CD4-positive, alpha-beta T cell (primary cell): ENCODE measurements at regions not wholly inside any gene's neighbourhood (a gene's known extent, or its start where the extent isn't known, plus 50 kb on each side); places are given as distances from the start of the nearest gene placed in this dataset.

Experiments used
- ATAC-seq: fragments of 200-7000 bp; cut with Tn5 transposase; one replicate; pipeline ENCODE4 v1.10.0; 2022; ENCODE audit warnings: mild to moderate bottlenecking; ENCODE audit not compliant: poor library complexity
- CTCF ChIA-PET: fragments of 350-600 bp; sonication (Branson Sonifier 250); formaldehyde crosslinking; loops from one replicate; lab custom pipeline; 2021; ENCODE audit warnings: antibody characterized with exemption, inconsistent platforms; lab: Charles Lee
- POLR2A ChIA-PET: fragments of 350-600 bp; sonication (Branson Sonifier 250); formaldehyde crosslinking; loops from one replicate; lab custom pipeline; 2021; ENCODE audit warnings: antibody characterized with exemption, inconsistent platforms; lab: Charles Lee
- DNase-seq, 14 experiments: peaks; one replicate each; pipeline ENCODE4 v3.0.0-alpha.2; 2013 to 2020; ENCODE audit warnings: mixed read lengths in 2 of 14
- H3K27ac ChIP-seq, 2 donors: one replicate each; pipeline versions ENCODE4 v1.5.1 to v1.7.0; 2013; ENCODE audit warnings: low read length in 2 of 2, low read depth in 1 of 2, mild to moderate bottlenecking in 1 of 2
- H3K27me3 ChIP-seq, 2 experiments: 1 replicate in 1 of 2; 2 replicates in 1 of 2; pipeline versions ENCODE4 v1.6.1 to v1.7.0; 2013; ENCODE audit warnings: low read length in 2 of 2, control low read depth in 1 of 2, mild to moderate bottlenecking in 1 of 2, moderate library complexity in 1 of 2; ENCODE audit not compliant: insufficient read depth in 2 of 2, control insufficient read depth in 1 of 2
- H3K36me3 ChIP-seq: one replicate; pipeline ENCODE4 v1.6.1; 2013; ENCODE audit warnings: low read length, control low read depth; ENCODE audit not compliant: insufficient read depth
- H3K4me1 ChIP-seq: one replicate; pipeline ENCODE4 v1.6.1; 2013; ENCODE audit warnings: low read length, control low read depth; ENCODE audit not compliant: insufficient read depth
- H3K4me3 ChIP-seq: one replicate; pipeline ENCODE4 v1.5.1; 2013; ENCODE audit warnings: mild to moderate bottlenecking, low read length, moderate library complexity
- H3K9me3 ChIP-seq, 2 experiments: 1 replicate in 1 of 2; 2 replicates in 1 of 2; pipeline versions ENCODE4 v1.6.1 to v1.7.0; 2013; ENCODE audit warnings: low read length in 2 of 2, mild to moderate bottlenecking in 2 of 2, control low read depth in 1 of 2, moderate library complexity in 1 of 2; ENCODE audit not compliant: control insufficient read depth in 1 of 2, insufficient read depth in 1 of 2
- H3K27ac Mint-ChIP-seq: one replicate; pipeline ENCODE4 v1.8.0; 2020; ENCODE audit warnings: mixed read lengths
- H3K27me3 Mint-ChIP-seq: one replicate; pipeline ENCODE4 v1.8.0; 2021; ENCODE audit warnings: mixed read lengths
- H3K36me3 Mint-ChIP-seq: one replicate; pipeline ENCODE4 v1.8.0; 2021; ENCODE audit warnings: low read depth, mixed read lengths
- H3K4me1 Mint-ChIP-seq: one replicate; pipeline ENCODE4 v1.8.0; 2021; ENCODE audit warnings: low read depth, mixed read lengths
- H3K4me3 Mint-ChIP-seq: one replicate; pipeline ENCODE4 v1.8.0; 2020; ENCODE audit warnings: mild to moderate bottlenecking, mixed read lengths
- H3K9me3 Mint-ChIP-seq: one replicate; pipeline ENCODE4 v1.8.0; 2020; ENCODE audit warnings: mixed read lengths
- intact Hi-C, 2 experiments: fragments of 100-400 bp; cut with DNase I in 1 of 2; cut with micrococcal nuclease in 1 of 2; formaldehyde crosslinking; loops; one replicate each; pipeline versions ENCODE4 v1.15.1 to v1.9.0; 2023 to 2025; cut with DNase I, micrococcal nuclease
- TF ChIP-seq, protein P1 (sequence below): fragments of 200-600 bp; IDR thresholded peaks from one replicate; pipeline ENCODE4 v1.8.0; 2022; ENCODE audit warnings: antibody characterized with exemption, mild to moderate bottlenecking

DNA sequence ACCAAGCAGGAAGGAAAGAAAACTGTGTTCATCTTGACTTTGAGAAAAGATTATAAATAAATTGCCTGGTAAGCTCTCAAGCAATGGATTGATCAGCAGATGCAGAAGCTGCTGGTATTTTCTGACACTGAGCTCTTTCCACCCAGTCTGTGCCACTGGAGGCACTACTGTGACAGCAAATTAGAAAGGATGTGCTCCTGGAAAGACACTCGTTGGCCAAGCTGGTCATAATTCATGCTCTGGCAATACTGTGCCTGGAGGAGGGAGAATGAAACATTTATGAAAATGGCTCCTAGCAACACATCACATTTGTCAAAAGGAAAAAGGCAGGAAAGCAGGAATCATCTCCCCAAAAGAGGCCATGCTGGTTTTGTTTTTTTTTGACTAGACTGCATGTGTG lies 84.2 kb downstream of the CAVIN4 start:
- CTCF ChIA-PET: no interaction called here
- TF ChIP-seq, protein P1, sequence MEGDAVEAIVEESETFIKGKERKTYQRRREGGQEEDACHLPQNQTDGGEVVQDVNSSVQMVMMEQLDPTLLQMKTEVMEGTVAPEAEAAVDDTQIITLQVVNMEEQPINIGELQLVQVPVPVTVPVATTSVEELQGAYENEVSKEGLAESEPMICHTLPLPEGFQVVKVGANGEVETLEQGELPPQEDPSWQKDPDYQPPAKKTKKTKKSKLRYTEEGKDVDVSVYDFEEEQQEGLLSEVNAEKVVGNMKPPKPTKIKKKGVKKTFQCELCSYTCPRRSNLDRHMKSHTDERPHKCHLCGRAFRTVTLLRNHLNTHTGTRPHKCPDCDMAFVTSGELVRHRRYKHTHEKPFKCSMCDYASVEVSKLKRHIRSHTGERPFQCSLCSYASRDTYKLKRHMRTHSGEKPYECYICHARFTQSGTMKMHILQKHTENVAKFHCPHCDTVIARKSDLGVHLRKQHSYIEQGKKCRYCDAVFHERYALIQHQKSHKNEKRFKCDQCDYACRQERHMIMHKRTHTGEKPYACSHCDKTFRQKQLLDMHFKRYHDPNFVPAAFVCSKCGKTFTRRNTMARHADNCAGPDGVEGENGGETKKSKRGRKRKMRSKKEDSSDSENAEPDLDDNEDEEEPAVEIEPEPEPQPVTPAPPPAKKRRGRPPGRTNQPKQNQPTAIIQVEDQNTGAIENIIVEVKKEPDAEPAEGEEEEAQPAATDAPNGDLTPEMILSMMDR: no peak
- POLR2A ChIA-PET: no interaction called here

DNA sequence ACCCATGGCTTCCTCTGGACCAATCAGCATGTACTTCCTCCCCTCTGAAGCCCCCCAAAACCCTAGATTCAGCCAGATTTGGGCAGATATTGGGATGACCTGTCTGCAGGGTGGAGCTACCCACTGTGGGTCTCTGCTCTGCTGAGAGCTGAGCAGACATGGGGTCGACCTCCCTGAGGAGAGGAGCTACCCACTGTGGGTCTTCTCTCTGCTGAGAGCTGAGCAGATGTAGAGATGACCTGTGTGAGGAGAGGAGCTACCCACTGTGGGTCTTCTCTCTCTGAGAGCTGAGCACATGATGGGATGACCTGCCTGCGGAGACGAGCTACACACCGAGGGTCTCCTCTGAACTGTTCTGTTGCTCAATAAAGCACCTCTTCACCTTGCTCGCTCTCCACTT lies 89.6 kb downstream of the CAVIN4 start:
- Histone ChIP-seq H3K4me3 (no peak overlapping the region), H3K9me3 (peaks cover 0 to 14% of the 10 kb centered on the region in 2 experiments), H3K27me3 (peaks cover 0 to 4% of the 10 kb centered on the region in 2 experiments), H3K4me1 (no peaks in the 10 kb centered on the region), H3K36me3 (no peaks in the 10 kb centered on the region), H3K27ac (no peak overlapping the region)
- DNase-seq (no peak), ATAC-seq (no peak)
- H3K9me3 Mint-ChIP-seq: no peaks in the 10 kb centered on the region
- H3K36me3 Mint-ChIP-seq: no peaks in the 10 kb centered on the region
- CTCF ChIA-PET: no interaction called here
- intact Hi-C loops: no loop called here
- peaks cover 13% of the 10 kb centered on the region for H3K27me3 Mint-ChIP-seq
- H3K4me3 Mint-ChIP-seq: no peak overlapping the region
- no peaks in the 10 kb centered on the region for H3K4me1 Mint-ChIP-seq
- TF ChIP-seq, protein P1: no peak
- no peak overlapping the region for H3K27ac Mint-ChIP-seq
- POLR2A ChIA-PET: no interaction called here

More for the DNA sequence above, 84.2 kb downstream of the CAVIN4 start:
- H3K4me3 ChIP-seq: no peak overlapping the region
- no peak overlapping the region for H3K27ac Mint-ChIP-seq
- H3K9me3 ChIP-seq: peaks cover 0 to 8% of the 10 kb centered on the region in 2 experiments
- ATAC-seq (no peak), DNase-seq (no peak)
- peaks cover 7% of the 10 kb centered on the region for H3K9me3 Mint-ChIP-seq
- no peaks in the 10 kb centered on the region for H3K36me3 ChIP-seq
- H3K4me1 Mint-ChIP-seq: no peaks in the 10 kb centered on the region
- no peaks in the 10 kb centered on the region for H3K4me1 ChIP-seq
- H3K27me3 Mint-ChIP-seq: peaks cover 18% of the 10 kb centered on the region
- no peak overlapping the region for H3K4me3 Mint-ChIP-seq
- intact Hi-C loops: no loop called here
- H3K36me3 Mint-ChIP-seq: no peaks in the 10 kb centered on the region
- no peak overlapping the region for H3K27ac ChIP-seq
- H3K27me3 ChIP-seq: peaks cover 0 to 3% of the 10 kb centered on the region in 2 experiments

DNA sequence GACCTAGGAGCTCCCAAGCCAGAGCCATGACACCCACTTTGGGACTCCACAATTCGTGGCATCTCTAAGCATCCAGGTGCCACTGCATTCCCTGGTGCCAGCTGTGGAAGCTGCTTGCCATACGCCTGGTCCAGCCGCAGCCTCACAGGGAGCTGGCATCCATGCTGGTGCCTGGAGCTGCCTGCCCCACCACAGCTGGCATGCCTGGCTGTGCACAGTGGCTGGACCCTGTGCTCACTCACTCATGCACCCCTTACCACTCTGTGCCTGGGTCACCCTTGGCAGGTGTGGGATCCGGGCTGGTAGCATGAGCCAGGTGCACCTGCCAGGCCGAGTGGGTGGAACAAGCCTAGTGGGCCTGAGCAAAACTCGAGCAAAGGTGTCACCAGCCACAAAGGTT lies 90.1 kb downstream of the CAVIN4 start:
- Histone ChIP-seq H3K9me3 (peaks cover 0 to 14% of the 10 kb centered on the region in 2 experiments), H3K27me3 (peaks cover 0 to 4% of the 10 kb centered on the region in 2 experiments), H3K4me1 (no peaks in the 10 kb centered on the region), H3K36me3 (no peaks in the 10 kb centered on the region), H3K4me3 (no peak overlapping the region), H3K27ac (no peak overlapping the region)
- ATAC-seq (no peak), DNase-seq (no peak)
- no peaks in the 10 kb centered on the region for H3K9me3 Mint-ChIP-seq
- H3K4me1 Mint-ChIP-seq: no peaks in the 10 kb centered on the region
- no peak overlapping the region for H3K27ac Mint-ChIP-seq
- intact Hi-C loops: no loop called here
- TF ChIP-seq, protein P1: no peak
- POLR2A ChIA-PET: no interaction called here
- peaks cover 13% of the 10 kb centered on the region for H3K27me3 Mint-ChIP-seq
- H3K36me3 Mint-ChIP-seq: no peaks in the 10 kb centered on the region
- no peak overlapping the region for H3K4me3 Mint-ChIP-seq
- CTCF ChIA-PET: no interaction called here
